Activated T-cell treated with anti-CD3 and anti-CD28 coated beads for 24 hours (primary cell): ENCODE measurements at regions not wholly inside any gene's neighbourhood (a gene's known extent, or its start where the extent isn't known, plus 50 kb on each side); places are given as distances from the start of the nearest gene placed in this dataset.

Experiments
- DNase-seq: peaks from one replicate; pipeline ENCODE4 v3.0.0-alpha.2; 2020; ENCODE audit warnings: low read depth

DNA sequence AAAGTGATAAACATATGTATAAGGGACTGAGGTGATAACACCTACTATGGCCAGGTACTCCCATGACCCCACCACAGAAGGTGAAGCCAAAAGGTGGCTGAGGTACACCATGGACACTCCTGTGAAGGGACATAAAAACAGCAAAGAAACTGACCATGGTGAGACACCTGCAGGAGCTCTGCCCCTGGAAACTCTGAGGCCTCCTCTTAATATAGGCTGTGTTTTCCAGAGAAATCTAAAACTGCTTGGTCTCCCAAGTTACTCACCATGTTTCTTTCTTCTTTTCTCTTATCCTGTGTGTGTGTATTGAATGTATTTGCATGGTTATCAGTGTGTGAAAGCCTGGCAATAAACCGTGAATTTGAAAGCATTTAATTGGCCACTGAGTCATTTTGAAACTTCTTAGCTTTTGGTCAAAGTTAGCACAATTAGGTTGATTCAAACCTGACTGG, 739.3 kb upstream of the GCFC2 start:
- DNase-seq = no peak

- no peak for DNase-seq
These were observed 738.2 kb upstream of the GCFC2 start for GRCh38 chr2:76448956-76449355.

DNA sequence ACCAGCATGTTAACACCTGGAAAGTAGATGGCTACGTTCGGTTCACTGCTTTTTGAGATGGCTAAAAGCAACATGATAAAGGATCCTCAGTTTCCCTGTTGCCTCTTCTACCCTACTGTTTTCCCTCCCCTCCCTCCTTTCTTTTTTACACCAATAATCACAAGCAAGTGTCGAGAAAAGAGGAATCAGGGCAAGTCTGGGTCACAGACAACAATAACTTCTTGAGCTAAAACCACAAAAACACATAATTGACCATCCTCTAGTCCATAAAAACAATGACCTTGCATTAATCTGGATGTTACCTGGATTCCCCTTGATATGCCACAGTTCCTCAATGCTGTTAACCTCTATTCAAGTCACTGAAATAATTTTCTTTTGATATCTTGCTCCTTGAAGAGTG, 736.6 kb upstream of the GCFC2 start:
- no peak for DNase-seq

GRCh38 chr2:76446872-76447271, 736.2 kb upstream of the GCFC2 start:
- no peak for DNase-seq

DNA sequence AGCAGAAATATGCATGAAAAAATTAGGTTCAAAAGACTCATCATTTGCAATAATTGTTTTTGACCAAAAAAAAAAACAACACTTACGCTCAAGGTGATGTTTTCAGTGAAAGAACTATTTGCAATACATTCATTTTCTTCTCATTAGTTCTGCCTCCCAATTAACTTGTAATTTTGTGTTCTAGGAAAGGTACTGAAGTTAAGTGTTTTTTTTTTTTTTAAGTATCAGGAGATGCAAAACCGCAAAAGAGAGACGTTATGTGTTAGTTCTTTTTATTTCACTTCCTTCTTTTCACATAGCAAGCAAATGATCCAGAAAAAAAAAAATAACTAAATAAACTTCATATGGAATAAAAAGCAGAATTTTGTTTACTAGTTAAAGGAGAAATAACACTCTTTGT, 735.2 kb upstream of the GCFC2 start:
- no peak for DNase-seq

DNA sequence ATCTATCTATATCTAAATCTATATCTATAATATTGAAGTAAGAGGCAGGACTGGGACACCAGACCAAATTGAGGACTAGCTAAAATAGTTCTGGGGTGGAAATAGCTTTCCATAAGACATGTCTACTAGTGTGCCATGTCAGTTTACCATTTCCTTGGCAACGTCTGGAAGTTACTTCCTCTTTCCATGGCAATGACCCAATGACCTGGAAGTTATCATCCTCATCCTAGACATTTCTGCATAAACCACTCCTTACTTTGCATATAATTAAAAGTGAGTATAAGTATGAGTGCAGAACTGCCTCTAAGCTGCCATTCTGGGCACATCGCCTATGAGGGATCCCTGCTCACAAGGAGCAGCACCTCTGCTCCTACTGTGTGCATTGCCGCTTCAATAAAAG, 734.0 kb upstream of the GCFC2 start:
- DNase-seq = no peak

GRCh38 chr2:76437564-76437963, 726.8 kb upstream of the GCFC2 start:
- no peak for DNase-seq

GRCh38 chr2:76429374-76429773, 718.7 kb upstream of the GCFC2 start:
- DNase-seq = no peak

- no peak for DNase-seq
These were observed 716.7 kb upstream of the GCFC2 start for GRCh38 chr2:76427452-76427851.

DNA sequence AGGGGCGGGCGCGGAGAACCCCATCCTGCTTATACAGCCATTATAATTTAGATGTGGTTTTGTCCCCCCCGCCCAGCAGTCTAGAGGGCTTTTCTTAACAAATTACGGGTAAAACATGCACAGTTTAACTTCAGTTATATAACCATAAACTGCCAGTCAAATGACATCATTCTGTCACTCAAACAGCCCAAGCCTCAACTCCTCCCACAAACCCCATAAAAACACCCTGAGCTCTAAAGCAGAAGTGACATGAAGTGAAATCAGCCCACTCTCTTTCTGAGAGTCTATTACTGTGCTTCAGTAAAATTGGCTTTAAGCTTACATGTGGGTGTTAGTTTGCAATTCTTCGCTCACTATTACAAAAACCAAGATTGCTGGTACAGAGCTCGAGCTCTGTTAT, 705.1 kb upstream of the GCFC2 start:
- no peak for DNase-seq

- no peak for DNase-seq
These were observed 702.7 kb upstream of the GCFC2 start for GRCh38 chr2:76413436-76413835.

GRCh38 chr2:76406134-76406855, 695.6 kb upstream of the GCFC2 start:
- no peak for DNase-seq

DNA sequence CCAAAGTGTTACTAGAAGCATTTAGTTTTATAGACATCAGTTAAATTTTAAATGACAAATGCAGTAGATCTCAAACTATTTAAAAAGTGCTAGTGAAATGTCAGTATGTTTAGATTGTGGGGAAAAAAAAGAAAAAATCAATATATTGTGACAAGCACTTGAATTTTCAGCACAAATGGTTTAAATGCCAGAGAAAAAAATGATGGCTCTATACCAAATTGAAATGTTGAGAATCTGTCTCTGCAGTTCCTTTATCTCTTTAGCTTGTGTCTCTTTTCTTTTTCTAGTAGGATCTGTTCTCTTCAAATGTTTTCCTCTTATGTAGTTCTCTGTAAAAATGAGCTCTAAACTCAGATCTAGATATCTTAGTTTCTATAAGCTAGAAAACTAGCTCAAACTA, 682.6 kb upstream of the GCFC2 start:
- no peak for DNase-seq

GRCh38 chr2:76391678-76392077, 681.0 kb upstream of the GCFC2 start:
- DNase-seq = no peak

DNA sequence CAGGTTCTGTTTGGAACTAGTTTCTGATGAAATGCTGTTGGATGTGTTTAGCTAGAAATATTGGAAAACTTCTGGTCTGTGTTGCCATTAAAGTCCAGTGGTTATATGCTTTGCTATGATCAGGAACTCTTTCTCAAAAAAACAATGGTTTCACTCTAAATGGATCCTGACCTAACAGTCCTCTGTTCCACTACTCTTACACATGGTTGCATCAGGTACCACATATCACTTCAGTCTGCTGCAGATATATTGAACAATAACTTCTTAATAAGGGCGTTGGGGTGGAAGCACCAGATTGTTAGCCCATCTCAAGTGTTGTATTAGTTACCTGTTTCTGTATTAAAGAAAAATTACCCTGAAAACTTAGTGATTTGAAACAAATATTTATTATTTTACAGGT, 676.6 kb upstream of the GCFC2 start:
- no peak for DNase-seq

DNA sequence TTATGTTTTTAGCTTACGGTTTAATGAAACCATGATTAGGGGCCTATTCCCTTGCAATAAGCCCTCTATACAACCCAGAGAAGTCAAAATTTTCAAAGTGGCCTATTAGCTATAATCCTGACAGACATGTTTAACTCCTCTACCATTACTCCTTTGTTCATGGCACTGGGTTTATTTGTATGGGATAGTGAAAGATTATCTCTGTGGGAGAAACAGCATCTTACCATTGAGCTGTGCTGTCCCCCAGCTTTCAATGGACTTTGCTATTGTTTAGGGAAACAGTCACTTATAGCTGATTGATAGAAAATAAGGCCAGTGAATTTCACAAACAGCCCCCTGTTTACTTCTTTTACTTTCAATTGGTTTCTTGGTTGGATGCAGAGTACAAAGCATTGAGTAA, 675.2 kb upstream of the GCFC2 start:
- DNase-seq = no peak

DNA sequence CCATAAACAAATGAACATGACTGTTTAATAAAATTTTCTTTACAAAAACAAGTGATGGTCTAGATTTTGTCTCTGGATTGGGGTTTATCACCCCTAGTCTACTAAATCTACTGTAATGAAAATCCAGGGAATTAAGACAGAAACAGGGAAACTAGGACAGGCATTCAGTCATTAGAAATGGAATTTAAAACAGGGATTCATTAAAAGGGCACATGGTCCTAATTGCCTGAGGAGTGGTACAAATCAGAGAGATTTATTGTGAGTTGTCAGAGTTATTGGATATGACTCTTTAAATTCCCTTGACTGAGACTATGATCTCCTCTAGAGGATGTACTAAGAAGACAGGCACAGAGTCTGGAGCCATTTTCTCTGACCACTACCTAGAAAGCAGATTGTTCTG, 670.9 kb upstream of the GCFC2 start:
- no peak for DNase-seq

DNA sequence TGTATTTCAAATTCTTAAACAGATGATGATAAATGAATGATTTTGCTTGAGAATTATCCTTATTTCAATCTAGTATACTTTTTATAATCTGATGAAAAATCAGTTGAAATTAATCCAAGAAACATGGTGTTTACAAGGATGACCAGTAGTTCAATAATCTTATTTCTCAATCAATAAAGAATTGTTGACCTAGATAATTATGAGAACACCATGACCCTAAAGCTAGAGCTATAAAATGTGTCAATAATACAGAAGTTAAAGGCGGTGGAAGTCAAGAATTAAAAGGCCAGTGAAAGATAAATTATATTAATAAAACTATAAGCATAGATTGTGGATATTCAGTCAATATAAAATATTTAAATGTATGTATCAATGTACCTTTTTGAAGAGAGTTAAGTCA, 667.4 kb upstream of the GCFC2 start:
- no peak for DNase-seq

DNA sequence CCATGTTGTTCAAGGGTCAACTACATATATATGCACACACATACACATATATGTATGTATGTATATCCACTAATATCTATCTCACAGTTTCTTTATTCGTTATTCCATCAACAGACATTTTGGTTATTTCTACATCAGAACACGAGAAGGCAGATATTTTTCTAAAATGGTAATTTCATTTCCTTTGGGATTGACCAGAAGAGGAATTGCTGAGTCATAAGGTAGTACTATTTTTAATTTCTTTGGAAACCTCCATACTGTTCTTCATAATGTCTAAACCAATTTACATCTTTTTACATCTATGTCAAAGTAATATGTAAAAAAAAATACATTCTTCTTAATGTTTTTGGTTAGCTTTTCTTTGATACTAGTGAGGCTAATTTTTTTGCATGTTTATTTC, 630.7 kb upstream of the GCFC2 start:
- DNase-seq = no peak

DNA sequence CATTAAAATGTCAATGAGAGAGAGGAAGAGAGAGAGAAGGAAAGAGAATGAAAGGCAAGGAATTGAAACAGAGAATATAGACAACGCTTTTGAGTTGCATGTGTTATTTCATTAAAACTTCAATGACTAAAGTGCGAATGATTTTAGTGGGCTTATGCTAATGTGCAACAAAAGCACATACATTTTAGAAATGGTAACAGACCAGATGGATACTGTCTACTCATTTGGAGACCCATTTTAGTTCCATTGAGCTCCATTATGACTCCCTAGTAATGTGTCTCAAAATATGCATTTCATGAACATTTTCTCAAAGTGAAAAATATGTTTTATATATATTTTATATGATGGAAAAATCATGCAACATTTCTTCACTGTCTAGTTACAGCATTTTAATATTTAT, 622.2 kb upstream of the GCFC2 start:
- DNase-seq = no peak

- no peak for DNase-seq
These were observed 620.1 kb upstream of the GCFC2 start for GRCh38 chr2:76330865-76331264.

DNA sequence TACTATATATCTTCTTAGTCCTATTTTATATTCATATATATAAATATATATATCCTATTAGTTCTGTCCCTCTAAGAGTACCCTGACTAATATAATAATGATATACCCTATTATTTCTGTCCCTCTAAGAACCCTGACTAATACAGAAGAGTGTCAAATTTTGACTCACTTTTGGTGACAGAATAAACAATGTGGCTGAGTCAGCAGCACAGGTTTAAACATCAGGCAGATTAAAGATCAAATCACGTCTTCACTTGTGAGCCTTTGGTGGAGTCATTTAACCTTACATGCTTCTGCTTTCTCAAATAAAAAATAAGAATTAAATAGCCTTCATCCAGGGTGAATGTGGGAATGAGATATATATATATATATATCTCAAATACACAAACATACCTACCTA, 615.9 kb upstream of the GCFC2 start:
- no peak for DNase-seq

DNA sequence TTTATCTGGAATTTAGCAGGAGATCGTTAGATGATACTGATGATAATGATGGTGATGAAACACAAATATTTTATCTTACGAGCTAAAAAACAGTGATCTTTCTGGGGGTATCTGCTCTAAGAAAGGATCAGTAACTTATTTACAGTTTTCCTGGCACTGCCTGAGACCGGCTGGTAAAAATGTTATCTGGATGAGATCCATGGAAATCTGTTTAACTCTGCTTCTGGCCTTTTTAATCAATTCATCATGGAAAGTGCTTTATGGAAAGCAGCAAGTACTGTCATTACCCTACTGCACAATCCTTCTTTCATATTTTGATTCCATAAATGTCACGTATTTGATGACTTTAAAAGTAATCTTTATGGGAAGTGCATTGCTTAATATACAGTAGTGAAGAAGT, 612.7 kb upstream of the GCFC2 start:
- no peak for DNase-seq

GRCh38 chr2:76320716-76321115, 610.0 kb upstream of the GCFC2 start:
- DNase-seq = no peak
